Endothelial cell (in vitro differentiated cells): ENCODE measurements at regions not wholly inside any gene's neighbourhood (a gene's known extent, or its start where the extent isn't known, plus 50 kb on each side); places are given as distances from the start of the nearest gene placed in this dataset.

Experiments used
- DNase-seq: peaks from one replicate; pipeline ENCODE4 v3.0.0; 2021; ENCODE audit warnings: low spot score
- H3K27ac Mint-ChIP-seq: one replicate; pipeline ENCODE4 v1.8.0; 2021; ENCODE audit warnings: mixed read lengths, inconsistent platforms; ENCODE audit not compliant: unreplicated experiment
- H3K27me3 Mint-ChIP-seq: one replicate; pipeline ENCODE4 v1.8.0; 2021; ENCODE audit warnings: mild to moderate bottlenecking, moderate library complexity, mixed read lengths, inconsistent platforms; ENCODE audit not compliant: unreplicated experiment
- H3K36me3 Mint-ChIP-seq: one replicate; pipeline ENCODE4 v1.8.0; 2021; ENCODE audit warnings: mild to moderate bottlenecking, low read depth, mixed read lengths, inconsistent platforms; ENCODE audit not compliant: unreplicated experiment
- H3K4me1 Mint-ChIP-seq: one replicate; pipeline ENCODE4 v1.8.0; 2021; ENCODE audit warnings: mild to moderate bottlenecking, mixed read lengths, inconsistent platforms; ENCODE audit not compliant: unreplicated experiment
- H3K4me3 Mint-ChIP-seq: one replicate; pipeline ENCODE4 v1.8.0; 2021; ENCODE audit warnings: mild to moderate bottlenecking, mixed read lengths, inconsistent platforms; ENCODE audit not compliant: unreplicated experiment
- H3K9me3 Mint-ChIP-seq: one replicate; pipeline ENCODE4 v1.8.0; 2021; ENCODE audit warnings: mixed read lengths, inconsistent platforms; ENCODE audit not compliant: unreplicated experiment
- CTCF ChIP-seq: fragments of 200-600 bp; sonication (generic); IDR thresholded peaks from one replicate; pipeline ENCODE4 v1.5.0; 2021; ENCODE audit warnings: antibody characterized with exemption; ENCODE audit not compliant: unreplicated experiment

GRCh38 chr14:92259613-92260357 lies 63.2 kb upstream of the SLC24A4 start:
- Mint-ChIP-seq H3K4me1 (peaks cover 15% of the 10 kb centered on the region), H3K27ac (peak overlapping the region; percentile 49), H3K27me3 (peaks cover 1% of the 10 kb centered on the region), H3K36me3 (no peaks in the 10 kb centered on the region), H3K9me3 (no peaks in the 10 kb centered on the region), H3K4me3 (no peak overlapping the region)
- no peak for TF ChIP-seq CTCF
- no peak for DNase-seq

GRCh38 chr14:92263681-92264080 lies 59.3 kb upstream of the SLC24A4 start:
- H3K4me1 Mint-ChIP-seq, result peaks cover 11% of the 10 kb centered on the region
- H3K4me3 Mint-ChIP-seq, result no peak overlapping the region
- H3K36me3 Mint-ChIP-seq, result no peaks in the 10 kb centered on the region
- no peaks in the 10 kb centered on the region for H3K9me3 Mint-ChIP-seq
- H3K27ac Mint-ChIP-seq, result no peak overlapping the region
- no peak for DNase-seq
- H3K27me3 Mint-ChIP-seq, result peaks cover 1% of the 10 kb centered on the region
- TF ChIP-seq CTCF, result no peak

- no peak for TF ChIP-seq CTCF
- no peaks in the 10 kb centered on the region for H3K9me3 Mint-ChIP-seq
- no peak overlapping the region for H3K4me3 Mint-ChIP-seq
- H3K27me3 Mint-ChIP-seq, result peaks cover 1% of the 10 kb centered on the region
- no peaks in the 10 kb centered on the region for H3K36me3 Mint-ChIP-seq
- DNase-seq, result no peak
- peaks cover 11% of the 10 kb centered on the region for H3K4me1 Mint-ChIP-seq
- H3K27ac Mint-ChIP-seq, result no peak overlapping the region
Measured at GRCh38 chr14:92264195-92264594, 58.8 kb upstream of the SLC24A4 start.

GRCh38 chr14:92266216-92266615 lies 56.7 kb upstream of the SLC24A4 start:
- H3K27me3 Mint-ChIP-seq, result no peaks in the 10 kb centered on the region
- H3K4me3 Mint-ChIP-seq, result no peak overlapping the region
- peaks cover 4% of the 10 kb centered on the region for H3K4me1 Mint-ChIP-seq
- H3K9me3 Mint-ChIP-seq, result no peaks in the 10 kb centered on the region
- H3K27ac Mint-ChIP-seq, result no peak overlapping the region
- H3K36me3 Mint-ChIP-seq, result no peaks in the 10 kb centered on the region
- no peak for TF ChIP-seq CTCF
- no peak for DNase-seq
